Adrenal gland (tissue), 5 donors: ENCODE measurements at regions not wholly inside any gene's neighbourhood (a gene's known extent, or its start where the extent isn't known, plus 50 kb on each side); places are given as distances from the start of the nearest gene placed in this dataset.

Experiments used
- CTCF ChIP-seq, 6 experiments: fragments of 450-650 bp in 4 of 6; fragments of 200-600 bp in 2 of 6; sonication (generic) in 1 of 6; IDR thresholded peaks; 1 replicate in 5 of 6; 2 replicates in 1 of 6; pipeline versions ENCODE4 v1.5.1 to v1.8.0; 2016 to 2021; ENCODE audit warnings: antibody characterized with exemption in 6 of 6, mild to moderate bottlenecking in 2 of 6, moderate library complexity in 1 of 6
- POLR2A ChIP-seq, 2 donors: fragments of 450-650 bp; IDR thresholded peaks; one replicate each; pipeline ENCODE4 v1.6.1; 2017; ENCODE audit warnings: antibody characterized with exemption in 2 of 2, mild to moderate bottlenecking in 2 of 2, moderate library complexity in 1 of 2
- donor health status: DM: no; HTN: no; CAD: no.

- TF ChIP-seq CTCF (IDR thresholded peaks at IDR 0.05) = no peak
- TF ChIP-seq POLR2A (IDR thresholded peaks at IDR 0.05) = no peak
Observed at GRCh38 chr20:48278961-48279481, 493.7 kb upstream of the SULF2 start.
